ENCODE measurements at regions not wholly inside any gene's neighbourhood (a gene's known extent, or its start where the extent isn't known, plus 50 kb on each side); places are given as distances from the start of the nearest gene placed in this dataset.

DNA sequence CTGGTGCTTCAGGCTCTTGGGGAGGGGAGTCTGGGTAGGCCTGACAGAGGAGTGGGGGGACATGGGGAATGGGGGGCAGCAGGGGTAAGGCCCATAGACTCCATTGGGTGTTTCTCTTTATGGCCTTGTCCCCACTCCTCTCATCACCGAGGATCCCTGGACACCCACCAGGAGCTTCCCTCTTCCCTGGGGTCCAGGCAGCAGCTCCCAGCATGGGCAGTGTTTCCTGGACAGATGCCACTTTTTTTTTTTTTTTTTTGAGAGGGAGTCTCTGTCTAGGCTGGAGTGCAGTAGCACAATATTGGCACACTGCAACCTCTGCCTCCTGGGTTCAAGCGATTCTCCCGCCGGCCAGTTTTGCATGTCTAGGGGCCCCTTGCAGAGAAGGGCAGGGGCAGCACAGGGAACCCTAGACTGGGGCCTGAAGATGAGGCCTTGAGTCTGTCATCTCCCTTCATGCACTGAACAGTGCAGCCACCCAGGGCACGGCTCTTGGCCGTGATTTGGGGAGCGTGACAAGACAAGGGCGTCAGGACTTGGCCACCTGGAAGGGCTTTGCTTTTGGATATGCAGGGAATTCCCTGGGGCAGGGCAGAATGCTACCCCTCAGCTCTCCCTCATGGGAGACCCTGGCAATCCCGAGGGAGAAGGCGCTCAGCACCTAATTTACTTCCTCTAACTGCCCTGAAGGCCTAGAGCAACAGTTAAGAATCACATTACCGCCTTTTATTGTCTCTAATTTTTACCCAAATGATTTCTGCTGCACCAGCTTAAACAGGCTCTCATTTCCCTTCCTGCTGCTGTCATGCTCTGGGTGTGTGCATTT is 213.9 kb upstream of the ZNF536 start:
- H3K4me1 ChIP-seq (ENCODE audit: control insufficient read depth, insufficient read depth, low read length): no peaks in the 10 kb centered on the region
- DNase-seq (no peak), ATAC-seq (no peak)
- no peaks in the 10 kb centered on the region for H3K27me3 ChIP-seq (ENCODE audit: control insufficient read depth, insufficient read depth)
- WGBS: 86% methylated on average over 11 of the region's 11 CpGs
- H3K9me3 ChIP-seq (ENCODE audit: control insufficient read depth, low read length): no peaks in the 10 kb centered on the region
- no peak overlapping the region for H3K27ac ChIP-seq (ENCODE audit: low read length)
- intact Hi-C loops (cut with DNase I): no loop called here
- no peak overlapping the region for H3K4me3 ChIP-seq (ENCODE audit: low read length)

- WGBS: 92% methylated on average over 2 of the region's 2 CpGs
- ATAC-seq (no peak), DNase-seq (no peak)
- Histone ChIP-seq H3K4me3 (ENCODE audit: low read length) (no peak overlapping the region), H3K4me1 (ENCODE audit: control insufficient read depth, insufficient read depth, low read length) (no peaks in the 10 kb centered on the region), H3K27ac (ENCODE audit: low read length) (no peak overlapping the region), H3K27me3 (ENCODE audit: control insufficient read depth, insufficient read depth) (no peaks in the 10 kb centered on the region), H3K9me3 (ENCODE audit: control insufficient read depth, low read length) (no peaks in the 10 kb centered on the region)
- intact Hi-C loops (cut with DNase I): no loop called here
Observed at GRCh38 chr19:30158893-30159245, 213.3 kb upstream of the ZNF536 start.

DNA sequence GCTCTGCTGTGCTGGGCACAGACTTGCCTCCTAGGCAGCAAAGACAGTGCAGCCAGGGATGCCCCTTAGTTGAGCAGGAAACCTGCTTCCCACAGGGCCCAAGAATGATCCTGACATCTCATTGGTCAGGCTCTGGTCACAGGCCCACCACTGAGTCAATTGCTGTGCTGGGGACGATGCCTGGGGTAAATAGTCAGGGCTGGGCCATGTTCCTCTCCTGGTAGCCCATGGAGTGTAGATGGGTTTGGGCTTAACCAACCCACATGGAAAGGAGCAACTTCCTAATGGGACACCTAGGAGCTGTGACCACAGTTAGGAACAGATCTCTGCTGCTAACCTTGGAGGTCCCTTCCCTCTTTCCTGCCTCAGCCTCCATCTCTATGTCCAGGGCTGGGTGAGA is 212.5 kb upstream of the ZNF536 start:
- ATAC-seq (no peak), DNase-seq (no peak)
- Histone ChIP-seq H3K27me3 (ENCODE audit: control insufficient read depth, insufficient read depth) (no peaks in the 10 kb centered on the region), H3K9me3 (ENCODE audit: control insufficient read depth, low read length) (no peaks in the 10 kb centered on the region), H3K4me1 (ENCODE audit: control insufficient read depth, insufficient read depth, low read length) (no peaks in the 10 kb centered on the region), H3K27ac (ENCODE audit: low read length) (no peak overlapping the region), H3K4me3 (ENCODE audit: low read length) (no peak overlapping the region)
- 91% methylated on average over 1 of the region's 1 CpG for WGBS
- intact Hi-C loops (cut with DNase I): no loop called here

GRCh38 chr19:30160426-30160825 is 211.8 kb upstream of the ZNF536 start:
- no peak overlapping the region for H3K27ac ChIP-seq (ENCODE audit: low read length)
- no peaks in the 10 kb centered on the region for H3K9me3 ChIP-seq (ENCODE audit: control insufficient read depth, low read length)
- H3K27me3 ChIP-seq (ENCODE audit: control insufficient read depth, insufficient read depth): no peaks in the 10 kb centered on the region
- no peak overlapping the region for H3K4me3 ChIP-seq (ENCODE audit: low read length)
- DNase-seq (no peak), ATAC-seq (no peak)
- no peaks in the 10 kb centered on the region for H3K4me1 ChIP-seq (ENCODE audit: control insufficient read depth, insufficient read depth, low read length)
- WGBS: 82% methylated on average over 9 of the region's 9 CpGs
- intact Hi-C loops (cut with DNase I): no loop called here

DNA sequence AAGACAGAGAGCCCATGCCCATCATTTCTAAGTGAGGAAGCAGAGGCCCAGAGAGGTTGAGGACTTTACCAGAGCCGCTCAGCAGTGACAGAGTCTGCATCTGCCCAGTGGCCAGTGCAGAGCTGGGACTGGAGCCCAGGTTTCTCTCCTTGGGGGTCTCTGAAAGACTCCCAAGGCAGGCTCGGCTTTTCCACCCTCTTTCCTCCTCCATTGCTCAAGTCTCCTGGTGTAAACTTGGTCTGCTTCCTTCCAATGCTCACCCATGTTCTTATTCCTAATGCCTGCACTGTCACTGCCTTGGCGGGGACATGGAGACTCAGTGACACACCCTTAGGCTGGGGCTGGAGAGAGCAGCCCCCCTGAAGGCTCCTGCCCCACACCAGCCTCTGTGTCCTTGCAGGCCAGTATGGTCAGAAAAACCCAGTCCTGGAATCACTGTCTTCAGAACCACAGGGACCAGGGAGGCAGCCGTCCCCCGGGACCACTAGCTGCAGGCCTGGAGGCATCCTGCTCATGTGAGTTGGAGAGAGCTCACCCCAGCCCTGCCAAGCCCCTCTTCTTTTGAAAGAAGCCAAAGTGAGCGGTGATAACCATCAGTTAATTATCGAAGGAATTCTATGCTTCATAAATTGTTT is 211.0 kb upstream of the ZNF536 start:
- H3K27ac ChIP-seq (ENCODE audit: low read length): no peak overlapping the region
- H3K9me3 ChIP-seq (ENCODE audit: control insufficient read depth, low read length): no peaks in the 10 kb centered on the region
- intact Hi-C loops (cut with DNase I): no loop called here
- no peaks in the 10 kb centered on the region for H3K27me3 ChIP-seq (ENCODE audit: control insufficient read depth, insufficient read depth)
- WGBS: 87% methylated on average over 7 of the region's 7 CpGs
- ATAC-seq: no peak
- H3K4me1 ChIP-seq (ENCODE audit: control insufficient read depth, insufficient read depth, low read length): no peaks in the 10 kb centered on the region
- no peak for DNase-seq
- no peak overlapping the region for H3K4me3 ChIP-seq (ENCODE audit: low read length)

DNA sequence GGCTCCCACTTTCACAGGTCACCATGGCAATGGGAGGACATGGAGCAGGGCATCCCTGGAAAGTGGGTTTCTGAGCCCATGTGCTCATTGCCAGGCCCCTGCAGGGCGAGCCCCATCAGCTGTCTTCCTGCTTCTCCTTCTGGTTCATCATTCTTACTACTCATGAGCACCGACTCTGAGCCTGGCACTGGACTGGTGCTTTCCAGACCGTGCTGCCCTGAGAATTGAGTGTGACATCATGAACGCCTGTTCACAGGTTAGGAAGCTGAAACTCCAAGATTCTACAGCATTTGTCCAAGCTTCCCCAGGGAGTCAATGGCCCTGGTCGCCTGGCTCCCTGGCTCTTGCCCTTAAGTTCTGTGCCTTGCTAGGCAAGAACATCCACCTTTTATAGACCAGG is 210.4 kb upstream of the ZNF536 start:
- no peak overlapping the region for H3K27ac ChIP-seq (ENCODE audit: low read length)
- DNase-seq: no peak
- no peaks in the 10 kb centered on the region for H3K27me3 ChIP-seq (ENCODE audit: control insufficient read depth, insufficient read depth)
- no peaks in the 10 kb centered on the region for H3K9me3 ChIP-seq (ENCODE audit: control insufficient read depth, low read length)
- ATAC-seq: no peak
- WGBS: 85% methylated on average over 5 of the region's 5 CpGs
- no peaks in the 10 kb centered on the region for H3K4me1 ChIP-seq (ENCODE audit: control insufficient read depth, insufficient read depth, low read length)
- no peak overlapping the region for H3K4me3 ChIP-seq (ENCODE audit: low read length)
- intact Hi-C loops (cut with DNase I): no loop called here

GRCh38 chr19:30162718-30163117 is 209.5 kb upstream of the ZNF536 start:
- no peaks in the 10 kb centered on the region for H3K9me3 ChIP-seq (ENCODE audit: control insufficient read depth, low read length)
- intact Hi-C loops (cut with DNase I): no loop called here
- no peak overlapping the region for H3K27ac ChIP-seq (ENCODE audit: low read length)
- ATAC-seq (no peak), DNase-seq (no peak)
- 92% methylated on average over 5 of the region's 5 CpGs for WGBS
- no peak overlapping the region for H3K4me3 ChIP-seq (ENCODE audit: low read length)
- H3K4me1 ChIP-seq (ENCODE audit: control insufficient read depth, insufficient read depth, low read length): no peaks in the 10 kb centered on the region
- H3K27me3 ChIP-seq (ENCODE audit: control insufficient read depth, insufficient read depth): no peaks in the 10 kb centered on the region

DNA sequence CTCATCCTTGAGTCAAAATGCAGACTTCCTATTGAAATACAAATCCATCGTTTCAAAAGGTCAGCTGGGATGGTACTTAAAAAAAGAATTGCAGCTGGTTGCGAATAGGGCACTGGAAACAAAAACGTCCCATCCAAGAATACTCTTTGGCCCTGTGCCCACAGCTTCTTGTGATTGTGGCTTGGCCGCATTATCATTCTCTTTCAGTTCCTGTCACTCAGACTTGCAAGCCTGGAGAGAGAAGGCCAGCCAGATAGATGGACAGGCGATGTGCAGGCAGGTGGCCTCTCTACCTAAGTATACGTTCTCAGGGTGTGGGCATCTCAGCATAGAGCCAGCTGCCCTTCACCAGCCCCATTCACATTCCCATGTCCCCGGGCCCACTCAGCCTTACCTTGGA is 208.5 kb upstream of the ZNF536 start:
- H3K4me1 ChIP-seq (ENCODE audit: control insufficient read depth, insufficient read depth, low read length): no peaks in the 10 kb centered on the region
- intact Hi-C loops (cut with DNase I): no loop called here
- ATAC-seq (peak; percentile 40 to 41), DNase-seq (peak in 1 of 3 donors; percentile 47)
- no peak overlapping the region for H3K27ac ChIP-seq (ENCODE audit: low read length)
- H3K27me3 ChIP-seq (ENCODE audit: control insufficient read depth, insufficient read depth): no peaks in the 10 kb centered on the region
- no peaks in the 10 kb centered on the region for H3K9me3 ChIP-seq (ENCODE audit: control insufficient read depth, low read length)
- H3K4me3 ChIP-seq (ENCODE audit: low read length): no peak overlapping the region
- 43% methylated on average over 7 of the region's 7 CpGs for WGBS

GRCh38 chr19:30165228-30165813 is 206.9 kb upstream of the ZNF536 start:
- Histone ChIP-seq H3K27ac (ENCODE audit: low read length) (no peak overlapping the region), H3K4me3 (ENCODE audit: low read length) (no peak overlapping the region), H3K9me3 (ENCODE audit: control insufficient read depth, low read length) (no peaks in the 10 kb centered on the region), H3K27me3 (ENCODE audit: control insufficient read depth, insufficient read depth) (no peaks in the 10 kb centered on the region), H3K4me1 (ENCODE audit: control insufficient read depth, insufficient read depth, low read length) (no peaks in the 10 kb centered on the region)
- DNase-seq: no peak
- WGBS: 85% methylated on average over 10 of the region's 10 CpGs
- intact Hi-C loops (cut with DNase I): no loop called here
- no peak for ATAC-seq

DNA sequence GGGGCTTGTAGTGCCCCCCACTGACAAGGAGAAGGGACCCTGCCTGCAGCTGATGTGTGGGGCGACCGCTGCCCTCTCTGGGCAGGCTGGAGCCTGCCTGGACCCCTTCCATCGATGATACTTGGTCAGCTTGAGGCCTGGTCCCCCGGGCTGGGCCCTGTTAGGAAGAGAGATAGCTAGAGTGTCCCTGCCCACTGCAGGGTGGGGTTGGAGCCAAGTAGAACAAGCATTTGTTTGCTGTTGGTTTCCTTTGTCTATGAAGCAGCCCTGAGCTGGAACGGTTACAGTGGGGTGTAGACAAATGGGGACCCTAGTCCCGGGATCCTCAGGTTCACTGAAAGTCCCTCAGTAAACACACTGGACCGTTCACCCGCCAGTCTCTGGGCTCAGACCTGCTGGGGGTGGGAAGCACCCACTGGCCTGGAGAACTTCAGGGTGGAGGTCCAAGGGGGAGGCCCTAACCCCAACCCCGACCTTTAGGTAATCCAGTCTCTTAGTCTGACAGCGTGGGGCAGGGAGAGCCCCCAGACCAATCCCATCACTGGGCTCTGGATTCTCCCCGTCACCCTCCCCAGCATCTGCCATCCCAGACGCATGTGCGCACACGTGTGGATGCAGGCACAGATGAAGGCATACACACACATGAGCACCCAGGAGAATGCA is 204.8 kb upstream of the ZNF536 start:
- Histone ChIP-seq H3K27me3 (ENCODE audit: control insufficient read depth, insufficient read depth) (no peaks in the 10 kb centered on the region), H3K27ac (ENCODE audit: low read length) (no peak overlapping the region), H3K4me1 (ENCODE audit: control insufficient read depth, insufficient read depth, low read length) (no peaks in the 10 kb centered on the region), H3K4me3 (ENCODE audit: low read length) (no peak overlapping the region), H3K9me3 (ENCODE audit: control insufficient read depth, low read length) (no peaks in the 10 kb centered on the region)
- 84% methylated on average over 14 of the region's 14 CpGs for WGBS
- DNase-seq (no peak), ATAC-seq (no peak)
- intact Hi-C loops (cut with DNase I): no loop called here

GRCh38 chr19:30167976-30168635 is 204.1 kb upstream of the ZNF536 start:
- no peak overlapping the region for H3K4me3 ChIP-seq (ENCODE audit: low read length)
- no peaks in the 10 kb centered on the region for H3K4me1 ChIP-seq (ENCODE audit: control insufficient read depth, insufficient read depth, low read length)
- H3K9me3 ChIP-seq (ENCODE audit: control insufficient read depth, low read length): no peaks in the 10 kb centered on the region
- H3K27me3 ChIP-seq (ENCODE audit: control insufficient read depth, insufficient read depth): no peaks in the 10 kb centered on the region
- ATAC-seq (no peak), DNase-seq (no peak)
- 85% methylated on average over 13 of the region's 13 CpGs for WGBS
- intact Hi-C loops (cut with DNase I): no loop called here
- no peak overlapping the region for H3K27ac ChIP-seq (ENCODE audit: low read length)
